Lung (tissue), 11 donors: ENCODE measurements at regions not wholly inside any gene's neighbourhood (a gene's known extent, or its start where the extent isn't known, plus 50 kb on each side); places are given as distances from the start of the nearest gene placed in this dataset.

Source experiments
- ATAC-seq: fragments of 200-7000 bp; cut with Tn5 transposase; one replicate; pipeline ENCODE4 v1.9.1; 2020; ENCODE audit warnings: moderate number of reproducible peaks; ENCODE audit not compliant: insufficient read depth, low FRiP score
- DNase-seq, 3 donors: peaks; one replicate each; pipeline ENCODE4 v3.0.0-alpha.2; 2013 to 2017
- H3K27ac ChIP-seq, 2 donors: one replicate each; pipeline ENCODE4 v1.5.1; 2013; ENCODE audit warnings: mild to moderate bottlenecking in 2 of 2, moderate library complexity in 2 of 2, control low read depth in 1 of 2, inconsistent platforms in 1 of 2, low read depth in 1 of 2, low read length in 1 of 2
- H3K27me3 ChIP-seq, 3 donors: one replicate each; pipeline ENCODE4 v1.5.1; 2013; ENCODE audit warnings: low read length in 2 of 3; ENCODE audit not compliant: control insufficient read depth in 3 of 3, insufficient read depth in 3 of 3
- H3K36me3 ChIP-seq, 4 donors: one replicate each; pipeline ENCODE4 v1.5.1; 2013; ENCODE audit warnings: low read length in 4 of 4, mild to moderate bottlenecking in 1 of 4, moderate library complexity in 1 of 4; ENCODE audit not compliant: control insufficient read depth in 4 of 4, insufficient read depth in 4 of 4
- H3K4me1 ChIP-seq, 5 donors: one replicate each; pipeline ENCODE4 v1.5.1; 2013; ENCODE audit warnings: low read length in 5 of 5, mild to moderate bottlenecking in 2 of 5, moderate library complexity in 1 of 5; ENCODE audit not compliant: control insufficient read depth in 5 of 5, insufficient read depth in 5 of 5
- H3K4me3 ChIP-seq: one replicate; pipeline ENCODE4 v1.5.1; 2013; ENCODE audit warnings: mild to moderate bottlenecking, control low read depth, moderate library complexity
- H3K9ac ChIP-seq, 2 donors: one replicate each; pipeline ENCODE4 v1.5.1; 2013; ENCODE audit warnings: low read length in 2 of 2, control low read depth in 1 of 2; ENCODE audit not compliant: insufficient read depth in 1 of 2
- H3K9me3 ChIP-seq, 4 donors: one replicate each; pipeline ENCODE4 v1.5.1; 2013; ENCODE audit warnings: low read length in 3 of 4, mild to moderate bottlenecking in 1 of 4, moderate library complexity in 1 of 4; ENCODE audit not compliant: control insufficient read depth in 4 of 4, insufficient read depth in 3 of 4
- CTCF ChIP-seq: IDR thresholded peaks from 2 replicates; pipeline ENCODE4 v1.5.1; 2012; ENCODE audit warnings: mild to moderate bottlenecking; ENCODE audit errors: control extremely low read depth, extremely low read depth
- WGBS, 2 donors: extraction: QIAGEN DNeasy Blood & Tissue Kit; methylation state at CpG; one replicate each; pipeline ENCODE4 v1.1.7; 2013; 5-methylcytosine and 5-hydroxymethylcytosine counted together
- donor health status: control.
- donor health status: control.
- donor health status: Bipolar disorder and iron deficiency.
- donor health status: healthy.
- donor health status: DM: yes; HTN: yes; CAD: no.

DNA sequence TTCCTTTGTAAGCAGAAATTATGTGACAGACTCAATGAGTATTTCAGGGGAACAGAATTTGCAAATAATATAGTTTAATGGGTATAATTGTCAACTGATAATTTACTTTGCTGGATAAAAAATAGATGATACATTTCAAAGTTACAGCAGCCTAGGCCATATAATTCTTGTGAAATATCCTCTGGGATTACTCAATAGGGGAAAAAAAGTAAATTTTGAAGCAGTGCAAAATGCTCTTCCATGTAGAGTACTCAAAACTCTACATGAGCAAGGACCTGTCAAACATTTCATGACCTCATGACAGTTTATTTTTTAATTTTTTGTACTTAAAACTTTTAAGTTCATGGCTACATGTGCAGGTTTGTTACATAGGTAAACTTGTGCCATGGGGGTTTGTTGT, 163.3 kb downstream of the DACT1 start:
- ATAC-seq: no peak

GRCh38 chr14:58805057-58805456, 167.3 kb downstream of the DACT1 start:
- peak; percentile 16 to 78 (median 50) for DNase-seq
- H3K4me1 ChIP-seq: peaks cover 2 to 46% (median 13%) of the 10 kb centered on the region in 5 donors
- H3K36me3 ChIP-seq: no peaks in the 10 kb centered on the region
- WGBS, 2 donors: 57 to 59% methylated on average over 4 of the region's 4 CpGs
- peaks cover 0 to 3% (median 0%) of the 10 kb centered on the region in 4 donors for H3K9me3 ChIP-seq
- H3K9ac ChIP-seq: no peak overlapping the region
- no peaks in the 10 kb centered on the region for H3K27me3 ChIP-seq
- peak; percentile 66 for ATAC-seq
- no peak for TF ChIP-seq CTCF
- no peak overlapping the region for H3K4me3 ChIP-seq
- H3K27ac ChIP-seq: no peak overlapping the region

More for the DNA sequence above, 163.3 kb downstream of the DACT1 start:
- Histone ChIP-seq H3K36me3 (no peaks in the 10 kb centered on the region), H3K9me3 (no peaks in the 10 kb centered on the region), H3K27ac (no peak overlapping the region), H3K4me1 (peaks cover 2 to 19% (median 5%) of the 10 kb centered on the region in 5 donors), H3K27me3 (no peaks in the 10 kb centered on the region), H3K9ac (no peak overlapping the region), H3K4me3 (no peak overlapping the region)
- no peak for DNase-seq
- no peak for TF ChIP-seq CTCF

GRCh38 chr14:58805605-58806409, 168.0 kb downstream of the DACT1 start:
- TF ChIP-seq CTCF: no peak
- DNase-seq (peak; percentile 75 to 98 (median 97)), ATAC-seq (no peak)
- Histone ChIP-seq H3K4me1 (peaks cover 2 to 46% (median 13%) of the 10 kb centered on the region in 5 donors), H3K36me3 (no peaks in the 10 kb centered on the region), H3K27ac (no peak overlapping the region), H3K9me3 (peaks cover 0 to 3% (median 0%) of the 10 kb centered on the region in 4 donors), H3K4me3 (no peak overlapping the region), H3K27me3 (no peaks in the 10 kb centered on the region), H3K9ac (no peak overlapping the region)
- WGBS, 2 donors: 60 to 81% methylated on average over 6 of the region's 6 CpGs
